GM23248 (cell line): ENCODE measurements at regions not wholly inside any gene's neighbourhood (a gene's known extent, or its start where the extent isn't known, plus 50 kb on each side); places are given as distances from the start of the nearest gene placed in this dataset.

ENCODE experiments used
- EZH2 ChIP-seq: fragments of 200-600 bp; sonication (generic); IDR thresholded peaks from 2 replicates; pipeline ENCODE4 v1.6.1; 2018; ENCODE audit warnings: antibody characterized with exemption, mild to moderate bottlenecking; ENCODE audit not compliant: insufficient read depth, poor library complexity, severe bottlenecking
- EZH2phosphoT487 ChIP-seq: fragments of 200-600 bp; sonication (generic); IDR thresholded peaks from 2 replicates; pipeline ENCODE4 v1.6.1; 2018; ENCODE audit warnings: antibody characterized with exemption, moderate library complexity, mild to moderate bottlenecking, low read depth; ENCODE audit not compliant: insufficient read depth

DNA sequence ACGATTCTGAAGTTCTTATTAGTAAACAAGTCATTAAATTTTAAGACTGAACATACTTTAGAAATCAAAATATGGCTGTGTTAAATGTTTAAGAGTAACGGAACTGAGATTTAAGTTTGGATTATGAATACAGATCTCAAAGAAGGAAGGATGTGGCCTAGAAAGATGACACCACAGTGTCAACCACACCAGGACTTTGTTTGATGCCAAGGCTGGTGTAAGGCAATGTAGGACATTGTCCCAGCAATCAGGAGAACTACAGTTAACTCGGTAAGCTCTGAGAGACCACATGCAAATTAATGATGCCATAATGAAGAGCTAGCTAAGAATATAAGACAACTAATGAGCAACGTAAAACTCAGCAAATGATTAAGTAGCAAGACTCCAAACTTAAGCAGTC is 932.9 kb downstream of the ADGRL2 start:
- TF ChIP-seq EZH2 (no peak), EZH2phosphoT487 (no peak)
